Esophagus squamous epithelium (tissue), 5 donors: ENCODE measurements at regions not wholly inside any gene's neighbourhood (a gene's known extent, or its start where the extent isn't known, plus 50 kb on each side); places are given as distances from the start of the nearest gene placed in this dataset.

Experiments
- DNase-seq: peaks from one replicate; lab custom pipeline; 2025; lab: John Stamatoyannopoulos, UW
- H3K27ac ChIP-seq, 4 donors: fragments of 200-600 bp; sonication (generic); one replicate each; pipeline ENCODE4 v1.5.1; 2016 to 2019; ENCODE audit warnings: mild to moderate bottlenecking in 1 of 4
- H3K27me3 ChIP-seq, 4 donors: fragments of 200-600 bp; sonication (generic); 1 replicate in 3 of 4; 2 replicates in 1 of 4; pipeline versions ENCODE4 v1.5.1 to v1.6.0; 2017 to 2021; ENCODE audit warnings: antibody characterized with exemption in 1 of 4
- H3K36me3 ChIP-seq, 3 donors: fragments of 200-600 bp; sonication (generic); one replicate each; pipeline ENCODE4 v1.5.1; 2016 to 2019
- H3K4me1 ChIP-seq, 3 donors: fragments of 200-600 bp; sonication (generic); one replicate each; pipeline ENCODE4 v1.5.1; 2017 to 2019
- H3K4me3 ChIP-seq, 4 donors: fragments of 200-600 bp; sonication (generic); 1 replicate in 3 of 4; 2 replicates in 1 of 4; pipeline ENCODE4 v1.5.1; 2016 to 2019; ENCODE audit warnings: mild to moderate bottlenecking in 2 of 4, moderate library complexity in 1 of 4
- H3K9me3 ChIP-seq, 3 donors: fragments of 200-600 bp; sonication (generic); one replicate each; pipeline ENCODE4 v1.5.1; 2016 to 2019
- CTCF ChIP-seq, 6 experiments: fragments of 450-650 bp in 4 of 6; fragments of 200-600 bp in 2 of 6; sonication (generic) in 2 of 6; IDR thresholded peaks; one replicate each; pipeline ENCODE4 v1.5.1; 2016 to 2019; ENCODE audit warnings: antibody characterized with exemption in 6 of 6, mild to moderate bottlenecking in 4 of 6, moderate library complexity in 4 of 6
- POLR2A ChIP-seq, 4 donors: fragments of 450-650 bp; IDR thresholded peaks; one replicate each; pipeline ENCODE4 v1.6.1; 2017; ENCODE audit warnings: antibody characterized with exemption in 4 of 4, mild to moderate bottlenecking in 4 of 4, moderate library complexity in 3 of 4
- WGBS, 2 donors: methylation state at CpG; one replicate each; pipeline ENCODE4 v1.1.5; 2018; 5-methylcytosine and 5-hydroxymethylcytosine counted together
- intact Hi-C: fragments of 100-400 bp; cut with DNase I; formaldehyde crosslinking; loops from one replicate; pipeline ENCODE4 v1.15.0; 2022
- donor health status: DM: yes; HTN: yes; CAD: no.

GRCh38 chr5:2894736-2895135 is 143.3 kb upstream of the IRX2 start:
- DNase-seq, result no peak
- Histone ChIP-seq H3K36me3 (no peaks in the 10 kb centered on the region), H3K4me3 (no peak overlapping the region), H3K4me1 (no peaks in the 10 kb centered on the region), H3K27ac (no peak overlapping the region), H3K27me3 (no peaks in the 10 kb centered on the region), H3K9me3 (no peaks in the 10 kb centered on the region)
- intact Hi-C loops, result no loop called here
- 72 to 75% methylated on average over 10 to 11 of the region's 11 CpGs for WGBS, 2 donors
- TF ChIP-seq POLR2A (IDR thresholded peaks at IDR 0.05) (no peak), CTCF (IDR thresholded peaks at IDR 0.05) (no peak)

- Histone ChIP-seq H3K36me3 (no peaks in the 10 kb centered on the region), H3K4me1 (no peaks in the 10 kb centered on the region), H3K27ac (no peak overlapping the region), H3K9me3 (no peaks in the 10 kb centered on the region), H3K27me3 (no peaks in the 10 kb centered on the region), H3K4me3 (no peak overlapping the region)
- intact Hi-C loops, result no loop called here
- 82% methylated on average over 9 to 12 of the region's 12 CpGs for WGBS, 2 donors
- DNase-seq, result no peak
- TF ChIP-seq CTCF (IDR thresholded peaks at IDR 0.05) (no peak), POLR2A (IDR thresholded peaks at IDR 0.05) (no peak)
These were observed 142.8 kb upstream of the IRX2 start for GRCh38 chr5:2894316-2894715.

DNA sequence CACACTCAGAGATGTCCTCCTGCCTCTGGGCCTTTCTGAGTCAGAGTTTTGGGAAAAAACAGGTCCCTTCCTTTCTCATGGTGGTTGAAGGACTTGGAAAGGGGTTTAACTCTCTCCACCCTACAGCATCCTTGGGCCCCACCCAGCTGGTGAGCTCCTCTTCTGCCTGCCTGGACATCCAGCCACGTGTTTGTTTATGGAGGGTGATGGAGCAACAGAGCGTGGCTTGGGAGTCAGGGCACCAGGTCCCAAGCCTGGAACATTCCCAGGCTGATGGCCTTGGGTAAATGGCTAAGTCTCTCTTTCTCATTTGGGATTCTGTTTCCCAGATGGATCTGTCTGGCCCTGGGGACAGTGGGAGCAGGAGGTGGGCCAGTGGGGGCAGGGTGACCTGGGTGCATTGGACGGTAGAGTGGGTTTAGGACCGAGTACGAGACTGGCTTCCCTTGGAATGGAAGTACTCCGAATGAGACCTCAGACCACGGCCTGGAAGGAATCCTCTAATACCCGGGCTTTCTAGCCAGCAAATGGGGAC is 141.1 kb upstream of the IRX2 start:
- intact Hi-C loops, result no loop called here
- no peak for DNase-seq
- H3K9me3 ChIP-seq, result no peaks in the 10 kb centered on the region
- H3K36me3 ChIP-seq, result no peaks in the 10 kb centered on the region
- H3K27ac ChIP-seq, result no peak overlapping the region
- 63 to 78% methylated on average over 7 of the region's 8 CpGs for WGBS, 2 donors
- TF ChIP-seq POLR2A (IDR thresholded peaks at IDR 0.05) (no peak), CTCF (IDR thresholded peaks at IDR 0.05) (no peak)
- H3K4me1 ChIP-seq, result no peaks in the 10 kb centered on the region
- no peak overlapping the region for H3K4me3 ChIP-seq
- H3K27me3 ChIP-seq, result no peaks in the 10 kb centered on the region

DNA sequence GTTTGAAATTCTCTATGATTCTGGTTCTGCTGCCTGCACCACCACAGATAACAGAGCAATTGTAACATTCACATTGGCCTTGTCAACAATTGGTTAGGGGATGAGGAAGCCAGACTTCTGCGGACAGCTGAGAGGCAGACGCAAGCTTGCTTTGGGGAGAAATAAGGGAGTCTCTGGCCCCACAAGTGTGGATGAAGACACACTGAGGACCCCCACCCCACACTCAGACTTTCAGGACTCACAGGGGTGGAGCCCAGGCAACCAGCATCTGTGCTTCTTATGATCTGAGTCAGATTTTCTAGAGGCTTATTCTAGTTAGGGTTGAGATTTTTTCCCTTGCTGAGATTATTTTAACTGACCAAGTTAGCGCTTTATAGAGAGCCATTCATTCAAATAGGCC is 140.3 kb upstream of the IRX2 start:
- TF ChIP-seq POLR2A (IDR thresholded peaks at IDR 0.05) (no peak), CTCF (IDR thresholded peaks at IDR 0.05) (no peak)
- H3K27me3 ChIP-seq, result no peaks in the 10 kb centered on the region
- no peaks in the 10 kb centered on the region for H3K9me3 ChIP-seq
- H3K27ac ChIP-seq, result no peak overlapping the region
- intact Hi-C loops, result no loop called here
- no peaks in the 10 kb centered on the region for H3K4me1 ChIP-seq
- DNase-seq, result no peak
- no peaks in the 10 kb centered on the region for H3K36me3 ChIP-seq
- no peak overlapping the region for H3K4me3 ChIP-seq
- WGBS, 2 donors, result 80 to 93% methylated on average over 1 to 3 of the region's 3 CpGs

DNA sequence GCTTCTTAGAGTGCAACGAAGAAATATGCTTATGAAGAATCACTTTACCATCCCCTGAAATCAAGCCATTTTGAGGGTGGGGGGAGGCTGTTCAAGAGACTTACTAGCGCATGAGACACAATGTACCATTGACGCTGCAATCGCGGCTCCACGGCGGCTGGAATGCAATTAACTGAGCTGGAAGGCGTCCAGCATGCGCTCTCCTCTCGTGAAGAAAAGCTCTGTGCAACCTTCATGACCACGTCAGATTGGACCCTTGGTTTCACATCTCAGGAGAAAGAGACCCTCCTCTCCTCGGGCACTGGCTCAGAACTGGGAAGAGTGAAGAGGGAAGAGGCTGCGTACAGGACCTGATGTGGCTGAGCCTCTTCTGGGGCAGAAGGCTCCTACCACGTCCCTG is 138.5 kb upstream of the IRX2 start:
- Histone ChIP-seq H3K27ac (no peak overlapping the region), H3K4me1 (no peaks in the 10 kb centered on the region), H3K4me3 (no peak overlapping the region), H3K36me3 (no peaks in the 10 kb centered on the region), H3K9me3 (no peaks in the 10 kb centered on the region), H3K27me3 (no peaks in the 10 kb centered on the region)
- intact Hi-C loops, result no loop called here
- TF ChIP-seq POLR2A (IDR thresholded peaks at IDR 0.05) (no peak), CTCF (IDR thresholded peaks at IDR 0.05) (no peak)
- 86 to 89% methylated on average over 14 of the region's 14 CpGs for WGBS, 2 donors
- DNase-seq, result no peak
